Fibroblast of mammary gland (primary cell): ENCODE measurements at regions not wholly inside any gene's neighbourhood (a gene's known extent, or its start where the extent isn't known, plus 50 kb on each side); places are given as distances from the start of the nearest gene placed in this dataset.

ENCODE experiments used
- DNase-seq: peaks from one replicate; pipeline ENCODE4 v3.0.0-alpha.2; 2010; ENCODE audit warnings: low read depth
- H3K4me3 ChIP-seq: 2 replicates; pipeline ENCODE4 v1.5.1; 2011; ENCODE audit warnings: low read depth, mild to moderate bottlenecking, low read length, moderate library complexity; ENCODE audit not compliant: control insufficient read depth
- TF ChIP-seq, protein P1 (sequence below): conservative IDR thresholded peaks from 2 replicates; pipeline ENCODE4 v1.5.1; 2011; ENCODE audit warnings: low read depth, low read length, inconsistent platforms; ENCODE audit not compliant: control insufficient read depth, insufficient read depth

DNA sequence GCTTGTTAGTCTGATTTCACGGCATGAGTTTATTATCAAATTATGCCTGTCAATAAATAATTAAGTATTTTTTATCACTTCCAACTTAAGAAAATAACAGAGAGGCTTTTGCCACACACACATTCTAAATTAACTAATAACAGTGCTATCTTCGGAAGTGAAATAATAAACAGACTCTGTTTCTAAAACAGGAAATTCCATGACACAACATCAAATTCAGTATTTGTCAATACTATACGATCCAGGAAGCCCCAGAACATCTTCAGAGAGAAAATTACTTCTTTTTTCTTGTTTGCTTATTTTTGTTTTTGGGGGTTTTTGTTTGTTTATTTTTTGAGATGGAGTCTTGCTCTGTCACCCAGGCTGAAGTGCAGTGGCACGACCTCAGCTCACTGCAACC, 150.7 kb upstream of the PRDM1 start:
- no peak for DNase-seq
- TF ChIP-seq, protein P1, sequence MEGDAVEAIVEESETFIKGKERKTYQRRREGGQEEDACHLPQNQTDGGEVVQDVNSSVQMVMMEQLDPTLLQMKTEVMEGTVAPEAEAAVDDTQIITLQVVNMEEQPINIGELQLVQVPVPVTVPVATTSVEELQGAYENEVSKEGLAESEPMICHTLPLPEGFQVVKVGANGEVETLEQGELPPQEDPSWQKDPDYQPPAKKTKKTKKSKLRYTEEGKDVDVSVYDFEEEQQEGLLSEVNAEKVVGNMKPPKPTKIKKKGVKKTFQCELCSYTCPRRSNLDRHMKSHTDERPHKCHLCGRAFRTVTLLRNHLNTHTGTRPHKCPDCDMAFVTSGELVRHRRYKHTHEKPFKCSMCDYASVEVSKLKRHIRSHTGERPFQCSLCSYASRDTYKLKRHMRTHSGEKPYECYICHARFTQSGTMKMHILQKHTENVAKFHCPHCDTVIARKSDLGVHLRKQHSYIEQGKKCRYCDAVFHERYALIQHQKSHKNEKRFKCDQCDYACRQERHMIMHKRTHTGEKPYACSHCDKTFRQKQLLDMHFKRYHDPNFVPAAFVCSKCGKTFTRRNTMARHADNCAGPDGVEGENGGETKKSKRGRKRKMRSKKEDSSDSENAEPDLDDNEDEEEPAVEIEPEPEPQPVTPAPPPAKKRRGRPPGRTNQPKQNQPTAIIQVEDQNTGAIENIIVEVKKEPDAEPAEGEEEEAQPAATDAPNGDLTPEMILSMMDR = no peak
- no peak overlapping the region for H3K4me3 ChIP-seq

DNA sequence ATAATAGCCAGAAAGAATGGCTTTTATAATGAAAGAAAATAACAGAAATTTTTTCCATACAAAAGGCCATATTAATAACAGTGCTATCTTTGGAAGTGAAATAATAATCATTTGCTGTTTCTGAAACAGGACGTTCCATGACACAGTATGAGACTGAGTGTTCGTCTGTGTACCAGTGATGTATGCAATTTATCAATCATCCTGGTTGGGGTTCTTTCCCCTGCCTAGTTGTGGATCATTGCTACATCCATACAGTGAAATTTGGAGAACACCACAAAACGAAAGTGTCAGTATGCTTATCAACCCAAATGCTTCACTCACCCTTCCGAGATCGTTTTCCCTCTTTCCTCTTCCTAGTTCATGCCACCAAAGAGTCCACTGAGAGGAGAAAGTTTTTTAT, 151.4 kb upstream of the PRDM1 start:
- no peak overlapping the region for H3K4me3 ChIP-seq
- DNase-seq = no peak
- TF ChIP-seq, protein P1 = no peak

DNA sequence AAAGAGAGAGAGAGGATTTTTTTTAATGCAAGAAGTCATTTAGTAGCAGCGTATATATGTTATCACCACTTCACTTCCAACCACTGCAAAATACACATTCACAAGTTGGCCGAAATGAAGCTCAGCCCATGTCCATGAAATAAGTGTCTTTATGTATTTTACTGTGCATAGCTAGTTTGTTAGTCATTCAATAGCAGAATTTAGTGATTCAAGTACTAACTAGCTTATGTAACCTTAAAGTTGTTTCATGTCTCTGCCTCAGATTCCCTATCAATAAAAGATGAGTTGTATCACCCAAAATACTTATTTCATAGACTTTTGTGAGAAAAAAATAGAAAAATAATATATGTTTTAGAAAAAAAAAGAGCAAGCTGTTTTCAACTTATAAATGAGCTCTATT, 153.7 kb upstream of the PRDM1 start:
- H3K4me3 ChIP-seq = no peak overlapping the region
- no peak for DNase-seq
- TF ChIP-seq, protein P1 = no peak

DNA sequence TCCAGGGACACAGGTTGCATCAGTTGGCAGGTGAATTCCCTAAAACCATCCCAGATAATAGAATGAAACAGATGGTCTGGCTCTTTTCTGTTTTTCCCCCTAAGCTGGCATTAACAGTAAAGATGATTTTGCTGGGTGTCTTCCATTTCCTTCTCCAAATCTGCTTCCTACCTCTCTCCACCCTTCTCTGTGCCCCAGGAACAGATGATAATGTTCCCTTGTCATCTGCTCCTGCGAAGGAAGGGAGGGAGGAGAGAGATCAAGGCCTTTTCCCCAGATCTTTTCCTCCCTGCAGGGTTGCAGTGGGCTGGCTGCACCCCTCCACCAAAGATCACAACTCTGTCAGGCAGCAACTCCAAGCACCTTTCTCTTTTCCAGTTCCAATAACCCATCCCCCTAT, 156.5 kb upstream of the PRDM1 start:
- TF ChIP-seq, protein P1 = no peak
- DNase-seq = no peak
- no peak overlapping the region for H3K4me3 ChIP-seq

DNA sequence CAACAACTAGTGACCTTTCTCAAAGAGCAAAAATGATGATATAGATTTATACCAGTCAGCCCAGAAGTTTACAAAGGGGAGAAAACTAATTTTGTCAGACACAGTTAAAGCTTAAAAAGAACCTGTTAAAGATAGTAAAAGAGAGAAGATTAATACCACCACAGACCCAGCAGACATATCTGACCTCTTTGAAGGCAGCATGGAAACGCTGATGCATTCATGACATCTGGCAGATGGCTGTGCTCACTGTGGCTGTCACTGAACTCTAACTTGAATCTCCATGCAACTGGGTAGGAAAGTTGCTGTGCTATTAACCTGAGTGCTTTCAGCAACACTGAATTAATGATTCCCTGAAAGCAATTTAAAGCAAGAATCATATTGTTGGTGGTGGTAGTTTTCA, 159.8 kb upstream of the PRDM1 start:
- TF ChIP-seq, protein P1 = no peak
- H3K4me3 ChIP-seq = no peak overlapping the region
- no peak for DNase-seq

DNA sequence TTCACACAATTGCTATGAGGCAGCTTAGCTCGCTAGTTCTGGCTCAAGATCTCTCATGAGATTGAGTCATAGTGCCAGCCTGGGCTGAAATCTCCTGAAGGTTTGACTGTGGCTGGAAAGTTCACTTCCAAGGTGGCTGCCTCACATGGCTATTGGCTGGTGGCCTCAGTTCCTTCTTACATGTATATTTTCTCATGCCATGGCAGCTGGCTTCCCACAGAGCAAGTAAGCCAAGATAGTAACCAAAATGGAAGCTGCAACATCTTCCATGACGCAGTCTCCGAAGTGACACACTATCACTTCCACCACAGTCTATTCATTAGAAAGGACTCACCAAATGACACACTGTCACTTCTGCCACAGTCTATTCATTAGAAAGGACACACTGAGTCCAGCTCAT, 160.4 kb upstream of the PRDM1 start:
- TF ChIP-seq, protein P1 = no peak
- no peak overlapping the region for H3K4me3 ChIP-seq
- no peak for DNase-seq

DNA sequence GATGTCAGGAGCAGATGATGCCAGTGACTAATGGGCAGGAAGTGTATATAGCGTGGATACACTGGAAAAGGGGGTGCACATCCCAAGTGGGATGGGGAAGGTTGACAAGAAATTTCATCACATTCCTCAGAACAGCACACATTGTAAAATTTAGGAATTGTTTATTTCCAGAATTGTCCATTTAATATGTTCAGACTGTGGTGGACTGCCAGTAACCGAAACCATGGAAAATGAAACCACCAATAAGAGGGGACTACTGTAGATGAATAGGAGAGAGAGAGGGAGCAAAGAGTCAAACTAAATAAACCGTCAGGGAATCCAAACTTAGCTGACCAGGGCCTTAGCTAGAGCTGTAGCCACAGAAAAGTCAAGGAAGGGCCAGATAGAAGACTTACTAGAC, 164.4 kb upstream of the PRDM1 start:
- no peak overlapping the region for H3K4me3 ChIP-seq
- DNase-seq = no peak
- TF ChIP-seq, protein P1 = no peak
